T-helper 9 cell (primary cell): ENCODE measurements at regions not wholly inside any gene's neighbourhood (a gene's known extent, or its start where the extent isn't known, plus 50 kb on each side); places are given as distances from the start of the nearest gene placed in this dataset.

ENCODE experiments used
- DNase-seq: peaks from one replicate; pipeline ENCODE4 v3.0.0-alpha.2; 2020

DNA sequence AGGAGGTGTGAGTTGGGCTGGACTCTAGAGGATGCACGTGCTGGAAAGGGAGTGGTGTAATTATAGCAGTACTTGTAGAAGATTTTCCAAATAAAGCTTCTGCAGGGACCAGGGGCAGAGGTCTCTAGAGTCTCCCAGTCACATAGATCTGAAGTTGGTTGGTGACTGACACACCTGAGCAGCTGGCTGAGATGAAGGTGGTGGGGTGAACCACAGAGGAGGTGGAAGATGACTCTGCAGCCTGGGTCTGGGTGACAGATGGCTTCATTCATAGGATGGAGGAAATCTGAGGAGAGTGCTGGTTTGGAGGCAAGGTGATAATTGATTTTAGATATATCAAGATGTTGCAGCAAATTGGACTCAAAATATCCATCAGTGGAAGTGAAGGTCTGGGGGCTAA is 178.9 kb upstream of the IVNS1ABP start:
- DNase-seq, result no peak

DNA sequence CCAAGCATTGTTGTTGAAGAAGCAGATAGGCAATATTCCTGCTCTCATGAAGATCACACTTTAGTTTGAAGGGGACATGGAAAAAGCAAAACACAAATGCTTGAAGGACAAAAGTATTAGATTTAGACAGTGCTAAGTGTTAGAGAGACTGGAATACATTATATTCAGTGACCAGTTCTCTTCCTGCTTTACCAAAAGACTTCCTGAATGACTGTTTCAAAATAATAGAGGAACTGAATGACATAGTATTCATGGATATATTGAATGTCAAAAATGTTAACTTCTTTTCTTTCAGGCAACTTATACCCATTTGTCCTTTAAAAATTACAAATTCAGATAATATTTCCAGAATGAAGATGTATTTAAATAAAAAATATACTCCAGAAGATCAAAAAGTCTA is 178.0 kb upstream of the IVNS1ABP start:
- DNase-seq, result no peak

DNA sequence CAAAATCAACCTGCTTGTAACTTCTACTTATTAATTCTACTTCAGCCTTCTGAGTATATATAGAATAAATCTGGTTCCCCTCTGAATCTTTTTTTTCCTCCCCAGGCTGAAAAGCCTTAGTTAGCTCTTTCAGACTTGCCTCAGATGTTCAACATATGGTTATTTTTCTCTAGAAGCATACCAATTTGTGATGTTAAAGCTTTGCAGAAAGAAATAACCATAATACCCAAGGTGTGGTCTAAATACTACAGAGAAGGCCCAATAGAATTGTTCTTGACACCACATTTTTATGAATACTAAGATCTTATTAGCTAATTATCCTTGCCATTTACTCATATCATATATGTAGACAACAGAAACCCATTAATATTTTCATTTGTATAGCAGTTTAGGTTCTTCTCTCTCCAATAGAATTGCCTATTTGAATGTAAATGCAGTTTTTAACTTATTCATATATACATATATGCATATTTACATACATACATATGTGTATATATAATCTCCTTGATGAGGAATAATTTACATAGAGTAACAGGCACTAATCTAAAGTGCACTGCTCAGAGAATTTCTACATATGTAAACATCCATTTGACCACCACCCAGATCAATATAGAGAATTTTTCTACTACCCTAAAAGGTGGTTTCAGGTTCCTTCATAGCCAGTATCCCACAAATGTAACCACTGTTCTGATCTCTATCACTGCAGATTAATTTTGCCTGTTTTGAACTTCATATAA is 175.2 kb upstream of the IVNS1ABP start:
- DNase-seq, result no peak

DNA sequence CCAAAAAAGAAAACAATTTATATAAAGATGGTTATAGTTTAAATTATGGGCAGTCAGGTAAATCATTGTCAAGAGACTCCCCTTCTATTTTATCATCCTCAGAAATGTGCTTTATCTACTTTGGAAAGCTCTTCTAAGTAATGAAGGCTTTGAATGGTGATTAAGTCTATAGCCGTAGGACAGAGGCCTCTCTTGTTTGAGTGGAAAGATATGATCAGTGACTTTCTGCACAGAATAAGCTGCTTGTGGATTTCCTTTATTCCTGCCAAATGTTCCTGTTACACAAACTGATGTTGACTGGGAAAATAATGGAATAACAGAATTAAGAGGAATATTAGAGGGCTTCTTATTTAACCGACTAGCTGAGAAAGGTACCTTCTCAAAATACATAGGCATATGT is 174.6 kb upstream of the IVNS1ABP start:
- DNase-seq, result no peak

DNA sequence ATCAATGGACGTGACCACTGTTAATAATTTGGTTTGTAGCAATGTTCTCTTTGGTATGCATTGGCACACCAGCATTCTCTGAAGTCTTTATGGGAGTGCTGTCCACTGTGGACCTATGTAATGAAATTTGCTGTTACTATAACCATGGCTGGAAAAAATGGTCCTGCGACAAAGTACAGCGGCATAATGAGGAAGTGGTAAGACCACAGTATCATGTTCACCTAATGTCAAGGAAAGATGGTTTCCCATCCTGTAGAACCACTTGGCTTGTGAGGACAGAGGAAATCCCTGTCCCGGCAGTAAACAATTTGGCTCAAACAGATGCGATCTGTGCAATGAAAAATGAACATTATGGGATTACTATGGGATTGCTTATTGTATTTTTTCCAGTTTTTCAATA is 173.9 kb upstream of the IVNS1ABP start:
- no peak for DNase-seq

DNA sequence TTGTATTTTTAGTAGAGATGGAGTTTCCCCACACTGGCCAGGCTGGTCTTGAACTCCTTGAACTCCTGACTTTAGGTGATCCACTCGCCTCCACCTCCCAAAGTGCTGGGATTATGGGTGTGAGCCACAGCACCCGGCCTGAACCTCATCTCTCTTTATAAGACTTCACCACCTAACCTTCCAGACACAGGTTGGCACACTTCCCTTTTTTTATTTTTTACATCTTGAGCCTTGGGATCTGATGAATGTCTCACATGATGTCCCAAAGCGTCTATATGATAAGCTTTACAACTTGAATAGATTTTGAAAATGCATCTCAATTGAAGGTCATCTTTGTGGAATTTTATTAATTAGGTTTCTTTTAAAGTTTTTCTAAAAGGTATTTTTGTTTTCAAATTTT is 172.4 kb upstream of the IVNS1ABP start:
- no peak for DNase-seq

DNA sequence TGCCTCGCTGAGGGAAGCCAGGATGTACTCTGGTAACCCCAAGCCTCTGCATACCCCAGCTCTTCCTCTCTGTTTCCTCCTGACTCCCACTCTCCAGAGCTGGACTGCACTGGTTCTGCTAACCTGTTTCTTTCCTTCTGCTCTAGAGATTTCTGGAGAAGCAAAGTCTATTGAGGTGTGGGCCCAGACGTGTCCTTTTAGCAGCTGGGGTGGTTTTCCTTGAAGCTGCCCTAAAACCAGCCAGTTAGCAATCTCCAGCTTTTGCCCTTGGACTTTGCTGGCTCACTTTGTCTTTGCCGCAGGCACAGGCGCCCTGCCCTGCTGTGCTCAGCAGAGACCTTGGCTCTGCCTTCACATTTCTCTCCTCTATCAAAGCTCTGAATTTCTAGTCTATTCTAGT is 171.8 kb upstream of the IVNS1ABP start:
- no peak for DNase-seq

DNA sequence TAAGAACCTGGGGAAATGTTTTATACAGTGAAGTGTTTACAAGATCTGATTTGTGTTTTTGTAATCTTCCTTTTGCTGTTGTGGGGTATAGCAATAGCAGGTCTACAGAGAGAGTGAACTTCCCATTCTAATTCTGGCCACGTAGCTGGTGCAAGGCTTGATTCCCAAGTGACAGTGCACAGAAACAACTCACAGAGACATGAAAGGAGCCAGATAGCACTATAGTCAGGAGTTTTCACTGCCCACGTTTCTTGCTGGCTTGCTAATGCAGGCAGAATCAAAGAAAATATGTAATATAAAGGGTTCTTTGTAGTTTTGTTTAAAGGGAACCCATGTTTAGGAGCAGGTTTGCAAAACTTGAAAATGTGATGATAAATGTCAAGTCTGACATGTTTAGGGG is 170.9 kb upstream of the IVNS1ABP start:
- no peak for DNase-seq

DNA sequence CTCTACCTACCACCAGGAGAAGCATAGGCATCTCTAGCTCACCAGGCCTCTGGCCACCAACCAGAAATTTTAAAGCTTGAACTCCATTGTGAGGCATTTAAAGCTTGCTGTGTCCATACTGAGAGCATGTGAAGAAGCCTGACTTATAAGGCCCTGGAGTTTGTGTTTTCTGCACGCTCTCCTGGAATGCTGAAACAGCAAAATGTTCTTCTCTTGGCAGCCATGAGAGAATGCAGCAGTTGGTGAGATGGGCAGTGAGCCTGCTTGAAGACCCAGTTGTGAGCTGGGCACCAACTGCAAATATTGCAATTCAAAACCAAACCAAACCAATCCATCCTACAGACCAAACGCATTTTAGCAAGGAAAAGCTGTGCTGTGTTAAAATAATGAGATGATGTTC is 170.0 kb upstream of the IVNS1ABP start:
- DNase-seq, result no peak

DNA sequence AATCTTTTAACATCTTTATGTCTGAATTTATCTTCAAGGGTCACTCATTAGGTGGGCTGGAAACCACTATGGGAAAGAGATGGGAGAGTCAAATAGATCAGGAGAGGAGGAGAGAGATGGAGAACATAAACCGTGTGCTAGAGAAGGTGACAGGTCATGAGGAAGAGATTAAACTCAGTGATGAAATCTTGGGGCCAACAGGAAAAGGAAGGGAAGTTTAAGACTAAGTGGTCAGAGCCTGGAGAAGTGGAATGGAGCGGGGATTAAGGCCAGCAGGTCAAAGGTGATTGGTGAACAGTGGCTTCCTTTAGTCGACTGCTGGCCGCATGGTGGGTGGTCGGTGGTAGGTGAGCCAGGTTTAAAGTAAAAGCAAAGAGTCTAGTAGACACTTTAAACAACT is 169.3 kb upstream of the IVNS1ABP start:
- DNase-seq, result no peak

DNA sequence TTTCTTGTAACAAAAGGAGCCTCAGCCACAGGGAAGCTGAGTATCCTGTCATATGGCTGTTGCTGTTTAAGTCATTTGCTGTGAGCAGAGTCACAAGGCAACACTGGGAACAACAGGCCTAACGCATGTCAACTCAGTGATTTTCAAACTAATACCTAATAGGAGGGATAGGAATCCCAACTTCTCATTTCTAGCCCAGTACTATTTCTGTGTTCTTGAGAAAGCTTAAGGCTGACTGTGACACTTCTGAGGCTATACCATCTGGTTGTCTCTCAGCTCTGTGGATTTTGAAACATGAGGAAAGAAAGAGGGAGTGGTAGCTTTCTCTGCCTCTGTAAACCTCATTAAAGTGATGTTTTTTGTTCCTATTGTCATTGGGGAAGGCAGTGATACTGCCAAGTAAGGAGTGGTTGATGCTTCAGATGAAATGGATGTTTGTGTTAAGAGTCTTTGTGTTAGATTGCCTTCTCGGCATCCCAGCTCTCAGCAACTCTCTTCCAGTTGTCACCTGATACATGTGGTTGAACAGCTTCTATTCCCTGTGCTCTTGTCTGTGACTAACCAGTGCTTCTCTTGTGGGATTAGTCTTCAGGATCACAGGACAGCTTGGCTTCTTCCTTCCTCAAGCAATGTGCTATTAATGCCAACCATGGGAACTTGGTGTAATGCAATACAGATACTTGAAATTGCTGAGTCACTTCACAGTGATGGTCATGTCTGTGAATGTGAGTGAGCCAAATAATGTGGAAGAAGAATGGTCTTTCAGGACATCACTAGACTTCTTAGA is 166.8 kb upstream of the IVNS1ABP start:
- DNase-seq, result no peak

DNA sequence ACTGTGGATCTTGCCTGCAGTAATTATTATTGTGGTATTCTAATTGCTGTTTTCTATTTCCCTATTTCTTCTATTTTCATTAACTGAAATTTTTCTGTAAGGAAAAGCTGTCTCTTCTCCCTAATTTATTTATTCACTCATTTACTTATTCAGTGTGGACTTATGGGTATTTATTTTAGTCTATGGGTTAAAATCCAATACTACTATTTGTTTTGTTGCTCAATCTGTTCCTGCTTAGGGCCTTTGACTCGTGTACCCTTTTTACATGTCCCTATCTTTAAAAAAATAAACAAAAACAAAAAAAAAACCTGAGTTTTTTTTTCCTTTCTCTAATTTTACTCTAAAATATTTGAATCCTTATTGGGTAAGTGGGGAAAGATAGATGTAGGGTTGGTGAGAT is 166.2 kb upstream of the IVNS1ABP start:
- DNase-seq, result no peak

DNA sequence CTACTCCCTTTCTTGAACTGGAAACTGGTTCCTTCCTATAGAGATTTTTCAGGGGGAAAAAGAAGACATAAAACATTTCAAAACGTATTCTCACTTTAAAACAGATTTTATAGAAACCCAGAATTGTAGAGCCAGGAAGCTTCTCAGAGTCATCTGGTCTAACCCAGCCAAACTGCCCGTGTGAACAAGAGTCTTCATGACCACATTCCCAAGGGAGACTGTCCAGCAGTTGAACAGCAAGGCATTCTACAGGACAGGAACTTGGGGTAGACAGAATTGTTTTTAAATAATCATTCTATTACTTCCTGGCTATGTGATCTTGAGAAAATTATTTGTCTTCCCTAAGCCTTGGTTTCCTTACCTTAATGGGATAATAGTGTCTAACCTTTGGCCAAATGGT is 163.5 kb upstream of the IVNS1ABP start:
- DNase-seq, result no peak

DNA sequence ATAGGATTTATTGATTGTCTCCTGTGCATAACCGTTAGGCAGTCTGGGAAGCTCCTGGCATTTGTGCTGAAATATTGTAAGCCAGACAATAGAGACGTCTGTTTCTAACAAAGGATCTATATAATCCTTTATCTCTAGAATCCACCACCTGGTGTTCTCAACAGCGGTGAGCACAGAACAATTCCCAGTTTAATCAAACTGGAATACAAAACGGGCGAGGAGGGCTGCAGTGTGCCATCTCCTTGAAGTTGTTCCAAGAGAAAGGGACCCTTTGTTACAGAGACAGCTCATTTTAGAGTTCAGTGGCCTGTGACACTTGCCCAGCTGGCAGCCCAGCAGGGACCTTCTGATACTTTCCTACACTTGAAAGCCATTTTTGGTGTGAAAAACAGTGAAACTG is 162.8 kb upstream of the IVNS1ABP start:
- DNase-seq, result no peak

DNA sequence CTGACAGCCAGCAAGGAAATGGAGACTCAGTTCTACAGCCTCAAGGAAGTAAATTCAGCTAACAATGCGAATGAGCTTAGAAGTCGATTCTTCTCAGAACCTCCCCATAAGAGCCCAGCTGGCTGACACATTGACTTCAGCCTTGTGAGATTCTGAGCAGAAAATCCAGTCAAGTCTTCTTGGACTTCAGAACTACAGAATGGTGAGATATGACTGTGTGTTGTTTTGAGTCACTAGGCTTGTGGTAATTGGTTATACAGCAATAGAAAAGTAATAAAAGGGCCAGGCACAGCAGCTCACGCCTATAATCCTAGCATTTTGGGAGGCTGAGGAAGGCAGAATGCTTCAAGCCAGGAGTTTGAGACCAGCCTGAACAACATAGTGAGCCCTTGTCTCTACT is 161.8 kb upstream of the IVNS1ABP start:
- no peak for DNase-seq

DNA sequence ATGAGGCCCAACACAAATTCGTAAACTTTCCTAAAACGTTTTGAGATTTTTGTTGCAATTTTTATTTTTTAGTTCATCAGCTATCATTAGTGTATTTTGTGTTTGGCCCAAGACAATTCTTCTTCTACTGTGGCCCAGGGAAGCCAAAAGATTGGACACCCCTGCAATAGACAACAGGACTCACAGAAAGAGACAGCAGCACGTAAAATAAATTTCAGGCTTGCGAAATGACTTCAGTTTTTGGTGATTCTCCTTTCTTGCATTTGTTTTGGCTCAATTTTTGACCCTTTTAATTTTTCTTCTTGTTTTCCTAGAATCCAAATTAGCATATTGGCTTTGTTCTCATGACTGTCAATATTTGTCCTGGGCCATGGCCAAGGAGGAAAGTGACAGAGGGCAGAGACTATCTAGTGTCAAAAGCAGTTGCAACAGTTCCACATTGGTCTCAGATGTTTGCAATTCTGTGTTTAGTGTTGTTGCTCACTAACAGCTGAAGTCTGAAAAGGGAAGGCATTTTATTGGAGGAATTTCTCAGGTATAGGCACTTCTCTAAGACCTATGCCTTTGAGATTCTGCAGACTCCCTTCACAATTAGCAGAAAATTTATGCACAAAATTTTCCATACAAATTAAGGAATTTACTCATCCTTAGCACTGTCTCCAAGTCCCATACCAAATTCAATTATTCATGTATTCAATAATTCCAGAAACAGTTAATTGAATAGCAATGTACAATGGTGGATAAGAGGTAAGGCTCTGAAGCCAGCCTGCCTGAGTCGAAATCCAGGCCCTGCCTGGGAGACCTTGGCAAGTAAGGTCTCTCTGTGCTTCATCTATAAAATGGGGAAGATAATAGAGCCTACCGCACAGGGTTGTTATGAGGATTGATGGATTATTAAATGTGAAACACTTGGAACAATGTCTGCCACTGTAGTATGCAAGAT is 160.9 kb upstream of the IVNS1ABP start:
- DNase-seq, result no peak

DNA sequence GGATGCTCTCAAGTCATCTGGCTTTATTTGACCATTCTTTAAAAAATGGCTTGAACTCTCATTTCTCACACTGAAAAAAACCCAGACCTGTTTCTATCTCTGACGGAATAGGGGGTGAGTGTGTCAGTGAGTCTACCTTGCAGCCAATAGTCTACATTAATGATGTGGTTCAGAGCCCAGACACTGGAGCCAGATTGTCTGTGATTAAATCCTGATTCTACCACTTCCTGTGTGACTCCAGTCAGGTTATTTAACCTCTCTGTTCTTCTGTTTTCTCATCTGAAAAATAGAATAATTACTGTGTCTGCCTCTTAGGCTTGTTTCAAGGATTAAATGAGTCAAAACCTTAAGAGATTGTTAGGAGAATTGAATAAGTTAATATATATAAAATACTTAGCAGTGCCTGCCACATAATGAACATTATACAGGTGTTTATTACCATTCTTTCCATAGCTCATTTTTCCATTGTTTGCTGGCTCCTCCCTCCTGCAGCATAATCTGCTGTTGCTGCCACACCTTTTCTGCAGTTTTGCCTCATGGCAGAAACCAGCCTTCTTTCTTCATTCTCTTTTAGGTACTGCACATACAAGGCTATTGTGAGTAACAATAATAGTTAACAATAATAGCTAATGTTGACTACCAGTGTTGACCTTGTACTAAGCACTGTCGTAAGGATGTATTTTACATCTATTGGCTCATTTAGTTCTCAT is 157.6 kb upstream of the IVNS1ABP start:
- no peak for DNase-seq

DNA sequence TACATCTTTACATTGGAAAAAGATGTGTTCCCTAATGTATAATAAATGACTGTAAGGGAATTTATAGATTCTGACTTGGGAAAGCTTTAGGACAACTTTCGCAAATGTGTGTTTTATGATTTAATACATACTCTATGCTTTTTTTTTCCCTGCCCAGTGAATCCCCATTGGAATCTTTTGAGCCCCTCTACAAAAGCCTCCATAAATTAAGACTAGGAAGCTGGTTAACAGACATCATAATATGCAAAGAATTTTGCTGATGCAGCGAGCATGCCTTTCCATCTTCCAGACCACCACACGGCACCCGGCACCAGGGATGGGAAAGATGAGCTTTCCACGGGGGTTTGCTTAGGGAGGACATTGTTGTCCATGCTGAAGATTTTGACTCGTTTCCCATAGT is 156.1 kb upstream of the IVNS1ABP start:
- no peak for DNase-seq

DNA sequence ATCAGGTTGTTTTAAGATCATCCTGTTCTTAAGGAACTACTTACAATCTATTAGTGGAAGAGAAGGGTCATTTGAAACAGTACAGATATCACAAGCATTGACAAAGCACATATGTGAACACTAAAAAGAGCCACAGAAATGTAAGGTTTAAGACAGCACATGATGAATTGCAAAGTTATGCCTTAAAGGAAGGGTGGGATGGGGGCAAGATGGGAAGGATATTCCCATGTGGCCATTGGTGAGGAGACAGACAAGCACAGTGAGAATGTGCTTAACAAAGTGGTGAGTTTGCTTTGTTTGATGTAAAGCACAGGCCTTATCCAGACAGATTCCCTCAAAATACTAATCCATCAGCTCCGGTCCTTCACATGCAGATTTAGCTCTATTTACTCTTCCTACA is 151.6 kb upstream of the IVNS1ABP start:
- DNase-seq, result no peak

DNA sequence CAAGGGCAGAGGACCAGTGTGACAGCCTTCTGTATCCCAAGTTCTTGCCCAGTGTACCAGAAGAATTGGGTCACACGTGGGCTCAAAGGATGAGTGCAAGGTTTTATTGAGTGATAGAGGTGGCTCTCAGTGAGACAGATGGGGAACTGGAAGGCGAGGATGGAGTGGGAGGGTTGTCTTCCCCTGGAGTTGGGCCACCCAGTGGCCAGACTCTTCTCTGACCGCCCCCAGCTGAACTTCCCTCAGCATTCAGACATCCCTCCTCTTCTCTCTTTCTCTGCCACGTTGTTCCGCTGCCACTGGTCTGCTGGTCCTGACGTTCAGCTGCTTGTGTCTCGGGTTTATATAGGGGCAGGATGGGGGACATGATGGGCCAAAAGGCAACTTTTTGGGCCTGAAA is 150.1 kb upstream of the IVNS1ABP start:
- DNase-seq, result no peak

DNA sequence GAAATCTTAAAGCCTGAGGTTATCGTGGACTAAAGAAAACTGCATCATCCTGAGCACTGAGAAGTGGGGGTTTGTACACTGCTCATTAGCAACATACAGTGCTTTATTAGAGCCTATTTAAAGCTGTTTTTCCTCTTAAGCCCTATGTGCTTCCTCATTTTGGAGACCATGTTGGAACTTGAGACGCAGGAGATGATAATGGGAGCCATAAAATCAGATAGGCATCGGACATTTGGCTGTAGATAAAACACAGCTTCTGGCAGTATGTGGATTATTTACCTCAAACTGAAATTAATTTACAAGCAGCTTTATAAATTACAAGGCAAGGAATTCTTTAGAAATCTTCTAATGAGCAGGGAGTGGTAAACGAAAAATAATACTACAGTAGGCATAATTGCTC is 147.7 kb upstream of the IVNS1ABP start:
- no peak for DNase-seq

DNA sequence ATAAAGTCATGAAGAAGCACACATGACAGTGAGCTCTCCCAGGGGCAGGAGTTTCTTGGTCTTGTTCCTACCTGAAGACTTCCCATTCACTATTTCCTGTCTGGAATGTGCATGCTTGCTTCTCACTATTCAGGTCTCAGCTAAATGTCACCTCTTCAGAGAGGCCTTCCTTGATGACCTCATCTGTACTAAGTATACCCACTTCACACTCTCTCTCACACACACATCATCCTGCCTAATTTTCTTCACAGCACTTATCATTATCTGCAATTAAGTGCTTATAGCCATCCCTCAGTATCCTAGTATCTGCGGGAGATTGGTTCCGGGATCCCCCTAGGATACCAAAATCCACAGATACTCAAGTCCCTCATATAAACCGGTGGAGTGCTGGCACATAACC is 146.4 kb upstream of the IVNS1ABP start:
- DNase-seq, result no peak

DNA sequence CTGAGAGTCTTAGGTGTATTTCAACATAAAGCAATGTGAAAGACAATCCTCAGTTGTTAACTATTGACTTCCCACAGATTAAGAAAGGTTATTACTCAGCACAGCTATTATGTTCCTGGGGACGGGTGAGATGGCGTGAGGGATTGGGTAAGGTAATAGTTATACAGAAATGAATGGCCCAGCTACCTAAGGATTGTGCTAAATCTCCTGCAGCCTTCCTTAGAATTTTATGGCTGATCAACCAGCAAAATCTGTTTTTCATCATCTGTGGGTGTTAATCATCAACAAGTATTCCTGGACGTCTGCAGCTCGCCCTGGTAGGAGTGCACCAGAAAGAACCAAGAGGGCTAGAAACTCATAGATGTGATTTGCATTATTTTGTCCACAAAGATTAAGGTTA is 146.0 kb upstream of the IVNS1ABP start:
- DNase-seq, result no peak
